GM12878 (cell line): ENCODE measurements at regions not wholly inside any gene's neighbourhood (a gene's known extent, or its start where the extent isn't known, plus 50 kb on each side); places are given as distances from the start of the nearest gene placed in this dataset.

Experiments
- ATAC-seq: fragments of 200-7000 bp; cut with Tn5 transposase; 3 replicates; pipeline ENCODE4 v1.9.1; 2020; ENCODE audit warnings: mild to moderate bottlenecking, moderate library complexity
- BruUV-seq: library from RNA; stranded (reverse); fragments of 400-500 nt; replicated peaks from 2 replicates; lab custom pipeline; 2021; lab: Mats Ljungman, UMichigan
- CTCF ChIA-PET: fragments of 300-600 bp; sonication (Branson Sonifier 250); formaldehyde crosslinking; extraction: SDS; loops from one replicate; lab custom pipeline; 2021; ENCODE audit warnings: inconsistent platforms; lab: Yijun Ruan, JAX
- POLR2A ChIA-PET: fragments of 350-600 bp; formaldehyde crosslinking; extraction: SDS; loops from one replicate; lab custom pipeline; 2021; ENCODE audit warnings: inconsistent platforms; lab: Charles Lee
- RAD21 ChIA-PET: fragments of 300-600 bp; sonication (Branson Sonifier 250); formaldehyde crosslinking; loops from one replicate; lab custom pipeline; 2023; ENCODE audit warnings: antibody characterized with exemption; ENCODE audit not compliant: unreplicated experiment; lab: Charles Lee
- SMC1A ChIA-PET: fragments of 300-600 bp; sonication (Branson Sonifier 250); formaldehyde crosslinking; loops from one replicate; lab custom pipeline; 2023; ENCODE audit not compliant: unreplicated experiment, uncharacterized antibody; lab: Charles Lee
- DNase-seq: peaks from one replicate; pipeline ENCODE4 v3.0.0-alpha.2; 2011; ENCODE audit warnings: low read depth, low spot score
- FAIRE-seq: peaks from 3 replicates; lab custom pipeline; 2011; peaks lifted over from hg19 to GRCh38; lab: Jason Lieb, UNC
- H2AFZ ChIP-seq: 2 replicates; pipeline ENCODE4 v1.6.0; 2011; ENCODE audit warnings: low read depth, low read length, control low read depth; ENCODE audit not compliant: control insufficient read depth
- H3K27ac ChIP-seq: 2 replicates; pipeline ENCODE4 v1.5.1; 2011; ENCODE audit warnings: control low read depth; ENCODE audit not compliant: control insufficient read depth, insufficient read depth
- H3K27me3 ChIP-seq, 2 experiments: replicated peaks in 1 of 2; 2 replicates each; pipeline versions ENCODE4 v1.6.0 to v1.6.1; 2011; ENCODE audit warnings: low read length in 1 of 2; ENCODE audit not compliant: control insufficient read depth in 2 of 2, insufficient read depth in 2 of 2
- H3K36me3 ChIP-seq, 2 experiments: 2 replicates each; pipeline ENCODE4 v1.5.1; 2011; ENCODE audit warnings: low read length in 1 of 2; ENCODE audit not compliant: control insufficient read depth in 2 of 2, insufficient read depth in 2 of 2
- H3K4me1 ChIP-seq: 2 replicates; pipeline ENCODE4 v1.6.1; 2011; ENCODE audit warnings: mild to moderate bottlenecking, low read length, moderate library complexity, mixed read lengths; ENCODE audit not compliant: control insufficient read depth, insufficient read depth
- H3K4me2 ChIP-seq: 2 replicates; pipeline ENCODE4 v1.6.0; 2011; ENCODE audit warnings: control low read depth; ENCODE audit not compliant: control insufficient read depth, insufficient read depth
- H3K4me3 ChIP-seq: fragments of 200-600 bp; sonication (generic); 2 replicates; pipeline ENCODE4 v1.5.1; 2016
- H3K79me2 ChIP-seq: 2 replicates; pipeline ENCODE4 v1.6.0; 2011; ENCODE audit warnings: low read length; ENCODE audit not compliant: control insufficient read depth, insufficient read depth
- H3K9ac ChIP-seq: 2 replicates; pipeline ENCODE4 v1.8.0; 2011; ENCODE audit warnings: low read length, control low read depth, mixed read lengths; ENCODE audit not compliant: control insufficient read depth, insufficient read depth
- H3K9me3 ChIP-seq: replicated peaks from 3 replicates; pipeline ENCODE4 v1.5.1; 2011; ENCODE audit warnings: mild to moderate bottlenecking, low read length; ENCODE audit not compliant: control insufficient read depth, insufficient read depth
- H4K20me1 ChIP-seq: 2 replicates; pipeline ENCODE4 v1.6.0; 2011; ENCODE audit not compliant: control insufficient read depth, insufficient read depth
- CHD1 ChIP-seq: IDR thresholded peaks from 2 replicates; pipeline ENCODE4 v1.6.1; 2012; ENCODE audit warnings: low read depth, low read length, improper control_type of control experiment
- ESRRA ChIP-seq: IDR thresholded peaks from 2 replicates; pipeline ENCODE4 v1.6.1; 2012; ENCODE audit warnings: mild to moderate bottlenecking, low read length, improper control_type of control experiment
- GABPA ChIP-seq: IDR thresholded peaks from 2 replicates; pipeline ENCODE4 v1.6.1; 2014; ENCODE audit warnings: antibody characterized with exemption, low read depth, mild to moderate bottlenecking, inconsistent platforms
- HDGF ChIP-seq: fragments of 450-650 bp; IDR thresholded peaks from 2 replicates; pipeline ENCODE4 v1.6.1; 2016; ENCODE audit warnings: antibody characterized with exemption
- NFIC ChIP-seq: IDR thresholded peaks from 2 replicates; pipeline ENCODE4 v1.6.1; 2012; ENCODE audit warnings: low read depth, mild to moderate bottlenecking, inconsistent platforms, low read length, moderate library complexity
- NR2F1 ChIP-seq: fragments of 450-650 bp; conservative IDR thresholded peaks from 2 replicates; pipeline ENCODE4 v1.6.1; 2017; ENCODE audit warnings: mild to moderate bottlenecking
- POLR2AphosphoS2 ChIP-seq: IDR thresholded peaks from 2 replicates; pipeline ENCODE4 v1.6.1; 2011; ENCODE audit warnings: low read depth, mild to moderate bottlenecking, low read length, improper control_type of control experiment, moderate library complexity
- STAT3 ChIP-seq: IDR thresholded peaks from 2 replicates; pipeline ENCODE4 v1.6.1; 2011; ENCODE audit warnings: low read depth, low read length, improper control_type of control experiment
- WGBS: methylation state at CpG from one replicate; pipeline ENCODE4 v1.1.6; 2016; ENCODE audit warnings: low lambda C conversion rate; ENCODE audit not compliant: insufficient replicate concordance, insufficient coverage; ENCODE audit errors: missing lambda C conversion rate; 5-methylcytosine and 5-hydroxymethylcytosine counted together
- in situ Hi-C: fragments of 300-500 bp; cut with MboI; formaldehyde crosslinking; loops from 9 replicates; pipeline ENCODE4 v1.14.3; 2018; ENCODE audit warnings: mixed read lengths
- intact Hi-C: fragments of 100-400 bp; cut with micrococcal nuclease; formaldehyde crosslinking; loops from one replicate; pipeline ENCODE4 v1.14.2; 2022; ENCODE audit not compliant: unreplicated experiment
- TF ChIP-seq, protein P1 (sequence below): fragments of 450-650 bp; IDR thresholded peaks from 2 replicates; pipeline ENCODE4 v1.6.1; 2017; ENCODE audit warnings: mild to moderate bottlenecking, moderate library complexity
- TF ChIP-seq, protein P2 (sequence below): IDR thresholded peaks from 2 replicates; pipeline ENCODE4 v1.6.1; 2012; ENCODE audit warnings: low read depth, low read length, improper control_type of control experiment
- TF ChIP-seq, protein P3 (sequence below): fragments of 450-650 bp; IDR thresholded peaks from 2 replicates; pipeline ENCODE4 v1.6.1; 2016; ENCODE audit warnings: mild to moderate bottlenecking, moderate library complexity, borderline replicate concordance
- TF ChIP-seq, protein P4 (sequence below): IDR thresholded peaks from 2 replicates; pipeline ENCODE4 v1.6.1; 2011; ENCODE audit warnings: borderline replicate concordance, low read depth, mild to moderate bottlenecking, moderate library complexity, low read length; ENCODE audit not compliant: insufficient read depth, poor library complexity, severe bottlenecking

DNA sequence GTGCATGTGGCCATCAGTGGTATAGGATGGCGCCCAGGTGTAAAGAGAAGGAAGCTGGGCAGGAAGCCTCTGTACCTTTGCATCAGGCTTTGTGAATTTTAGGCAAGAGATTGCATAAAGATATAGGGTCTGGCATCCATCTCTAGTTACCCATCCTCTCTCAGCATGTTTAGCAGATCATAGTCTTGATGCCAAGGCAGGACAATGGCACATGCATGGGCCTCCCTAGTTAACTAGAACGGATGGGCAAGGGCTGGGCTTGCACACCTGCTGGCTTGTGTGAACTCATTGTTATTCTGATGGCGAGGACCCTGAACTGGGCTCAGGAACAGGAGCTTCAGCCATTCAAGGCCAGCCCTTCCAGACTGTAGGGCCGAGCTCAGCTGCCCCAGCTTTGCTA lies 229.2 kb upstream of the NCAM1 start:
- ATAC-seq (no peak), DNase-seq (no peak), FAIRE-seq (no peak)
- no peaks in the 10 kb centered on the region for H4K20me1 ChIP-seq
- no peak overlapping the region for H3K27ac ChIP-seq
- in situ Hi-C loops: no loop called here
- H3K9ac ChIP-seq: no peak overlapping the region
- TF ChIP-seq STAT3 (no peak), POLR2AphosphoS2 (no peak), NFIC (no peak), CHD1 (no peak), HDGF (no peak), NR2F1 (no peak), ESRRA (no peak), GABPA (no peak)
- TF ChIP-seq, protein P1, sequence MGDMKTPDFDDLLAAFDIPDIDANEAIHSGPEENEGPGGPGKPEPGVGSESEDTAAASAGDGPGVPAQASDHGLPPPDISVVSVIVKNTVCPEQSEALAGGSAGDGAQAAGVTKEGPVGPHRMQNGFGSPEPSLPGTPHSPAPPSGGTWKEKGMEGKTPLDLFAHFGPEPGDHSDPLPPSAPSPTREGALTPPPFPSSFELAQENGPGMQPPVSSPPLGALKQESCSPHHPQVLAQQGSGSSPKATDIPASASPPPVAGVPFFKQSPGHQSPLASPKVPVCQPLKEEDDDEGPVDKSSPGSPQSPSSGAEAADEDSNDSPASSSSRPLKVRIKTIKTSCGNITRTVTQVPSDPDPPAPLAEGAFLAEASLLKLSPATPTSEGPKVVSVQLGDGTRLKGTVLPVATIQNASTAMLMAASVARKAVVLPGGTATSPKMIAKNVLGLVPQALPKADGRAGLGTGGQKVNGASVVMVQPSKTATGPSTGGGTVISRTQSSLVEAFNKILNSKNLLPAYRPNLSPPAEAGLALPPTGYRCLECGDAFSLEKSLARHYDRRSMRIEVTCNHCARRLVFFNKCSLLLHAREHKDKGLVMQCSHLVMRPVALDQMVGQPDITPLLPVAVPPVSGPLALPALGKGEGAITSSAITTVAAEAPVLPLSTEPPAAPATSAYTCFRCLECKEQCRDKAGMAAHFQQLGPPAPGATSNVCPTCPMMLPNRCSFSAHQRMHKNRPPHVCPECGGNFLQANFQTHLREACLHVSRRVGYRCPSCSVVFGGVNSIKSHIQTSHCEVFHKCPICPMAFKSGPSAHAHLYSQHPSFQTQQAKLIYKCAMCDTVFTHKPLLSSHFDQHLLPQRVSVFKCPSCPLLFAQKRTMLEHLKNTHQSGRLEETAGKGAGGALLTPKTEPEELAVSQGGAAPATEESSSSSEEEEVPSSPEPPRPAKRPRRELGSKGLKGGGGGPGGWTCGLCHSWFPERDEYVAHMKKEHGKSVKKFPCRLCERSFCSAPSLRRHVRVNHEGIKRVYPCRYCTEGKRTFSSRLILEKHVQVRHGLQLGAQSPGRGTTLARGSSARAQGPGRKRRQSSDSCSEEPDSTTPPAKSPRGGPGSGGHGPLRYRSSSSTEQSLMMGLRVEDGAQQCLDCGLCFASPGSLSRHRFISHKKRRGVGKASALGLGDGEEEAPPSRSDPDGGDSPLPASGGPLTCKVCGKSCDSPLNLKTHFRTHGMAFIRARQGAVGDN: no peak
- TF ChIP-seq, protein P2, sequence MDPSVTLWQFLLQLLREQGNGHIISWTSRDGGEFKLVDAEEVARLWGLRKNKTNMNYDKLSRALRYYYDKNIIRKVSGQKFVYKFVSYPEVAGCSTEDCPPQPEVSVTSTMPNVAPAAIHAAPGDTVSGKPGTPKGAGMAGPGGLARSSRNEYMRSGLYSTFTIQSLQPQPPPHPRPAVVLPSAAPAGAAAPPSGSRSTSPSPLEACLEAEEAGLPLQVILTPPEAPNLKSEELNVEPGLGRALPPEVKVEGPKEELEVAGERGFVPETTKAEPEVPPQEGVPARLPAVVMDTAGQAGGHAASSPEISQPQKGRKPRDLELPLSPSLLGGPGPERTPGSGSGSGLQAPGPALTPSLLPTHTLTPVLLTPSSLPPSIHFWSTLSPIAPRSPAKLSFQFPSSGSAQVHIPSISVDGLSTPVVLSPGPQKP: no peak
- TF ChIP-seq, protein P3, sequence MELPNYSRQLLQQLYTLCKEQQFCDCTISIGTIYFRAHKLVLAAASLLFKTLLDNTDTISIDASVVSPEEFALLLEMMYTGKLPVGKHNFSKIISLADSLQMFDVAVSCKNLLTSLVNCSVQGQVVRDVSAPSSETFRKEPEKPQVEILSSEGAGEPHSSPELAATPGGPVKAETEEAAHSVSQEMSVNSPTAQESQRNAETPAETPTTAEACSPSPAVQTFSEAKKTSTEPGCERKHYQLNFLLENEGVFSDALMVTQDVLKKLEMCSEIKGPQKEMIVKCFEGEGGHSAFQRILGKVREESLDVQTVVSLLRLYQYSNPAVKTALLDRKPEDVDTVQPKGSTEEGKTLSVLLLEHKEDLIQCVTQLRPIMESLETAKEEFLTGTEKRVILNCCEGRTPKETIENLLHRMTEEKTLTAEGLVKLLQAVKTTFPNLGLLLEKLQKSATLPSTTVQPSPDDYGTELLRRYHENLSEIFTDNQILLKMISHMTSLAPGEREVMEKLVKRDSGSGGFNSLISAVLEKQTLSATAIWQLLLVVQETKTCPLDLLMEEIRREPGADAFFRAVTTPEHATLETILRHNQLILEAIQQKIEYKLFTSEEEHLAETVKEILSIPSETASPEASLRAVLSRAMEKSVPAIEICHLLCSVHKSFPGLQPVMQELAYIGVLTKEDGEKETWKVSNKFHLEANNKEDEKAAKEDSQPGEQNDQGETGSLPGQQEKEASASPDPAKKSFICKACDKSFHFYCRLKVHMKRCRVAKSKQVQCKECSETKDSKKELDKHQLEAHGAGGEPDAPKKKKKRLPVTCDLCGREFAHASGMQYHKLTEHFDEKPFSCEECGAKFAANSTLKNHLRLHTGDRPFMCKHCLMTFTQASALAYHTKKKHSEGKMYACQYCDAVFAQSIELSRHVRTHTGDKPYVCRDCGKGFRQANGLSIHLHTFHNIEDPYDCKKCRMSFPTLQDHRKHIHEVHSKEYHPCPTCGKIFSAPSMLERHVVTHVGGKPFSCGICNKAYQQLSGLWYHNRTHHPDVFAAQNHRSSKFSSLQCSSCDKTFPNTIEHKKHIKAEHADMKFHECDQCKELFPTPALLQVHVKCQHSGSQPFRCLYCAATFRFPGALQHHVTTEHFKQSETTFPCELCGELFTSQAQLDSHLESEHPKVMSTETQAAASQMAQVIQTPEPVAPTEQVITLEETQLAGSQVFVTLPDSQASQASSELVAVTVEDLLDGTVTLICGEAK: no peak
- TF ChIP-seq, protein P4, sequence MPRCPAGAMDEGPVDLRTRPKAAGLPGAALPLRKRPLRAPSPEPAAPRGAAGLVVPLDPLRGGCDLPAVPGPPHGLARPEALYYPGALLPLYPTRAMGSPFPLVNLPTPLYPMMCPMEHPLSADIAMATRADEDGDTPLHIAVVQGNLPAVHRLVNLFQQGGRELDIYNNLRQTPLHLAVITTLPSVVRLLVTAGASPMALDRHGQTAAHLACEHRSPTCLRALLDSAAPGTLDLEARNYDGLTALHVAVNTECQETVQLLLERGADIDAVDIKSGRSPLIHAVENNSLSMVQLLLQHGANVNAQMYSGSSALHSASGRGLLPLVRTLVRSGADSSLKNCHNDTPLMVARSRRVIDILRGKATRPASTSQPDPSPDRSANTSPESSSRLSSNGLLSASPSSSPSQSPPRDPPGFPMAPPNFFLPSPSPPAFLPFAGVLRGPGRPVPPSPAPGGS: no peak
- POLR2A ChIA-PET: no interaction called here
- RAD21 ChIA-PET: no interaction called here
- no peaks in the 10 kb centered on the region for H3K79me2 ChIP-seq
- H3K9me3 ChIP-seq: no peaks in the 10 kb centered on the region; the same call in 2 of the 3 replicates
- no peak overlapping the region for H3K4me3 ChIP-seq
- no peaks in the 10 kb centered on the region for H3K36me3 ChIP-seq
- no peaks in the 10 kb centered on the region for H3K27me3 ChIP-seq
- H2AFZ ChIP-seq: no peak overlapping the region
- intact Hi-C loops: no loop called here
- no TSS peak for BruUV-seq
- CTCF ChIA-PET: no interaction called here
- SMC1A ChIA-PET: interaction anchor here (0.9 kb wide), 1 partner anchor 144 kb away, joined by 3 read pairs; no protein-coding TSS in a partner anchor
- peaks cover 3% of the 10 kb centered on the region; the same call in 1 of the 2 replicates for H3K4me1 ChIP-seq
- H3K4me2 ChIP-seq: no peak overlapping the region
- 0% methylated on average over 4 of the region's 4 CpGs for WGBS
